NCI-H2029 (cell line): ENCODE measurements at regions not wholly inside any gene's neighbourhood (a gene's known extent, or its start where the extent isn't known, plus 50 kb on each side); places are given as distances from the start of the nearest gene placed in this dataset.

Experiments
- DNase-seq: peaks from one replicate; lab custom pipeline; 2025; lab: John Stamatoyannopoulos, UW

GRCh38 chr14:39766397-39767000 lies 334.3 kb upstream of the FBXO33 start:
- no peak for DNase-seq

GRCh38 chr14:39765676-39766075 lies 333.4 kb upstream of the FBXO33 start:
- DNase-seq: no peak

GRCh38 chr14:39763402-39763890 lies 331.2 kb upstream of the FBXO33 start:
- no peak for DNase-seq

- no peak for DNase-seq
Observed at GRCh38 chr14:39762576-39763401, 330.6 kb upstream of the FBXO33 start.

GRCh38 chr14:39755269-39755878 lies 323.1 kb upstream of the FBXO33 start:
- DNase-seq: no peak

- DNase-seq: no peak
Observed at GRCh38 chr14:39740454-39740853, 308.2 kb upstream of the FBXO33 start.

- DNase-seq: no peak
Observed at GRCh38 chr14:39739796-39740195, 307.6 kb upstream of the FBXO33 start.

- DNase-seq: no peak
Observed at GRCh38 chr14:39734306-39734705, 302.1 kb upstream of the FBXO33 start.

GRCh38 chr14:39733741-39734140 lies 301.5 kb upstream of the FBXO33 start:
- DNase-seq: no peak

GRCh38 chr14:39731912-39732311 lies 299.7 kb upstream of the FBXO33 start:
- DNase-seq: no peak

- DNase-seq: no peak
Observed at GRCh38 chr14:39726563-39726962, 294.3 kb upstream of the FBXO33 start.

GRCh38 chr14:39722547-39723273 lies 290.5 kb upstream of the FBXO33 start:
- DNase-seq: no peak

GRCh38 chr14:39716987-39717570 lies 284.8 kb upstream of the FBXO33 start:
- no peak for DNase-seq

- DNase-seq: no peak
Observed at GRCh38 chr14:39712293-39712999, 280.2 kb upstream of the FBXO33 start.

GRCh38 chr14:39704594-39704993 lies 272.4 kb upstream of the FBXO33 start:
- no peak for DNase-seq

GRCh38 chr14:39694341-39694740 lies 262.1 kb upstream of the FBXO33 start:
- DNase-seq: no peak

- no peak for DNase-seq
Observed at GRCh38 chr14:39683691-39684260, 251.5 kb upstream of the FBXO33 start.

GRCh38 chr14:39682582-39682981 lies 250.3 kb upstream of the FBXO33 start:
- no peak for DNase-seq

GRCh38 chr14:39681782-39682399 lies 249.7 kb upstream of the FBXO33 start:
- no peak for DNase-seq

- no peak for DNase-seq
Observed at GRCh38 chr14:39680777-39681176, 248.5 kb upstream of the FBXO33 start.

GRCh38 chr14:39673734-39674133 lies 241.5 kb upstream of the FBXO33 start:
- no peak for DNase-seq
